Prostate gland (tissue), 2 donors: ENCODE measurements at regions not wholly inside any gene's neighbourhood (a gene's known extent, or its start where the extent isn't known, plus 50 kb on each side); places are given as distances from the start of the nearest gene placed in this dataset.

ENCODE experiments used
- CTCF ChIP-seq, 4 experiments: fragments of 200-600 bp in 2 of 4; fragments of 450-650 bp in 2 of 4; sonication (generic) in 2 of 4; IDR thresholded peaks; 1 replicate in 3 of 4; 2 replicates in 1 of 4; pipeline ENCODE4 v1.5.1; 2016 to 2019; ENCODE audit warnings: antibody characterized with exemption in 4 of 4, mild to moderate bottlenecking in 2 of 4, moderate library complexity in 2 of 4
- POLR2A ChIP-seq: fragments of 450-650 bp; IDR thresholded peaks from one replicate; pipeline ENCODE4 v1.6.1; 2016; ENCODE audit warnings: antibody characterized with exemption, mild to moderate bottlenecking

- TF ChIP-seq CTCF (IDR thresholded peaks at IDR 0.05) = no peak
- TF ChIP-seq POLR2A = no peak
Observed at GRCh38 chr2:147033044-147033443, 811.8 kb upstream of the ACVR2A start.
